Spinal cord (tissue), 9 donors: ENCODE measurements at regions not wholly inside any gene's neighbourhood (a gene's known extent, or its start where the extent isn't known, plus 50 kb on each side); places are given as distances from the start of the nearest gene placed in this dataset.

Experiments
- DNase-seq, 6 donors: peaks; one replicate each; pipeline versions ENCODE4 v3.0.0 to v3.0.0-alpha.2; 2013 to 2015; ENCODE audit warnings: low spot score in 6 of 6, low read depth in 4 of 6
- H3K27ac ChIP-seq: one replicate; pipeline ENCODE4 v1.5.1; 2013; ENCODE audit warnings: low read depth, low read length, control low read depth
- H3K27me3 ChIP-seq: one replicate; pipeline ENCODE4 v1.6.1; 2013; ENCODE audit warnings: low read length; ENCODE audit not compliant: control insufficient read depth, insufficient read depth
- H3K36me3 ChIP-seq: one replicate; pipeline ENCODE4 v1.6.1; 2013; ENCODE audit warnings: low read length; ENCODE audit not compliant: control insufficient read depth, insufficient read depth
- H3K4me1 ChIP-seq: one replicate; pipeline ENCODE4 v1.6.1; 2013; ENCODE audit warnings: low read length; ENCODE audit not compliant: control insufficient read depth, insufficient read depth
- H3K4me3 ChIP-seq: one replicate; pipeline ENCODE4 v1.5.1; 2013; ENCODE audit warnings: low read depth, low read length, control low read depth
- H3K9me3 ChIP-seq: one replicate; pipeline ENCODE4 v1.6.1; 2013; ENCODE audit warnings: low read length; ENCODE audit not compliant: control insufficient read depth, insufficient read depth
- WGBS: methylation state at CpG from one replicate; pipeline ENCODE4 v1.1.5; 2013; ENCODE audit warnings: missing lambda C conversion rate; ENCODE audit not compliant: insufficient coverage; 5-methylcytosine and 5-hydroxymethylcytosine counted together
- donor health status: healthy.

GRCh38 chrX:2628751-2629315, 62.3 kb upstream of the CD99 start:
- WGBS: 74% methylated on average over 2 of the region's 2 CpGs

GRCh38 chrX:2627272-2627867, 63.7 kb upstream of the CD99 start:
- Histone ChIP-seq H3K27ac (no peak overlapping the region), H3K4me1 (no peaks in the 10 kb centered on the region), H3K27me3 (no peaks in the 10 kb centered on the region), H3K4me3 (no peak overlapping the region), H3K36me3 (peaks cover 6% of the 10 kb centered on the region), H3K9me3 (no peaks in the 10 kb centered on the region)
- 40% methylated on average over 3 of the region's 3 CpGs for WGBS
- peak in 2 of 6 donors; percentile 22 to 55 for DNase-seq

More at GRCh38 chrX:2628751-2629315, 62.3 kb upstream of the CD99 start:
- no peaks in the 10 kb centered on the region for H3K27me3 ChIP-seq
- no peaks in the 10 kb centered on the region for H3K4me1 ChIP-seq
- DNase-seq: no peak
- no peaks in the 10 kb centered on the region for H3K9me3 ChIP-seq
- H3K27ac ChIP-seq: no peak overlapping the region
- peaks cover 6% of the 10 kb centered on the region for H3K36me3 ChIP-seq
- no peak overlapping the region for H3K4me3 ChIP-seq

DNA sequence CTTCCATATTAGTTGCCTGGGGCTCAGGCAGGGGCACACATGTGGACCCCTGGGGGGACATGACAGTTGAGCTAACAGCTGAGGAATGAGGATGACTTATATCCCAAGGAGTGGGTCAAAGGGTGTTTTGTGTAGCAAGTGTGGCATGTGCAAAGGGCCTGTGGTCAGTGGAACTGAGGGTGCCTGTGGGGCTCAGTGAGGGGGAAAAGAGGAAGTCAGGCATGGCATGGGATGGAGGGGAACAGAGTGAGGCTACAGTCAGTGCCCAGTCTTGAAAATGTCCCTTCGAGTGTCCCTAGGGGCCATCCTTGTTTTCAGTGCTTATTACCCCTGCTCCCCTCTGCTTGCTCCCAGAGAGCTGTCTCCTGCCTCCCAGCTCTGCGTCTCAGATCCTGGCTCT, 64.3 kb upstream of the CD99 start:
- no peaks in the 10 kb centered on the region for H3K9me3 ChIP-seq
- no peaks in the 10 kb centered on the region for H3K4me1 ChIP-seq

DNA sequence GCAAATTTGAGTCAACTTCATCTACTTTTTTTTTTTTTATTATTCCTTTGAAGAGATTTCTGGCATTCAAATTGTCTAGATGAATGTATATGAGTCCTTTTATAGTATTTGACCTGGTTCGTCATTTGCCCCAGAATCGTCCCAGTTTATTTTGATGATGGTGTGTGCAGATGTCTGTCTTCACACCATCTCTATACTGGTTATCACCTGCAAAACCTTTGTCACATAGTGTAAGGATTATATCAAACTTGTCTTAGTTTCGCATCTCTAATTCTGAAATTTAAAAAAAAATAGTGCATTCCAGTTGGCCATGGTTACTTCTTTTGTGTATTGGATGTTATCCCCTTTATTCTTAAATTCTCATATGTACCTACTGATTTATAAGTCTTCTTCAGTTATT, 70.5 kb upstream of the CD99 start:
- Histone ChIP-seq H3K4me1 (no peaks in the 10 kb centered on the region), H3K27ac (no peak overlapping the region), H3K36me3 (no peaks in the 10 kb centered on the region), H3K9me3 (no peaks in the 10 kb centered on the region), H3K4me3 (no peak overlapping the region), H3K27me3 (no peaks in the 10 kb centered on the region)
- WGBS: no CpG with 5 or more reads among the region's 3 CpGs
- no peak for DNase-seq

More for the DNA sequence above, 64.3 kb upstream of the CD99 start:
- H3K36me3 ChIP-seq: peaks cover 6% of the 10 kb centered on the region
- DNase-seq: no peak
- H3K27ac ChIP-seq: no peak overlapping the region
- H3K27me3 ChIP-seq: no peaks in the 10 kb centered on the region
- no peak overlapping the region for H3K4me3 ChIP-seq
- WGBS: 75% methylated on average over 2 of the region's 2 CpGs

GRCh38 chrX:2618516-2618915, 72.6 kb upstream of the CD99 start:
- Histone ChIP-seq H3K9me3 (no peaks in the 10 kb centered on the region), H3K4me1 (no peaks in the 10 kb centered on the region), H3K27me3 (no peaks in the 10 kb centered on the region), H3K36me3 (no peaks in the 10 kb centered on the region), H3K27ac (no peak overlapping the region), H3K4me3 (no peak overlapping the region)
- WGBS: no CpG with 5 or more reads among the region's 4 CpGs
- no peak for DNase-seq

GRCh38 chrX:2614911-2615310, 76.2 kb upstream of the CD99 start:
- Histone ChIP-seq H3K4me3 (no peak overlapping the region), H3K27ac (no peak overlapping the region), H3K9me3 (no peaks in the 10 kb centered on the region), H3K36me3 (no peaks in the 10 kb centered on the region), H3K27me3 (peaks cover 2% of the 10 kb centered on the region), H3K4me1 (peaks cover 5% of the 10 kb centered on the region)
- DNase-seq: peak in 2 of 6 donors; percentile 28 to 44
- no CpG with 5 or more reads among the region's 3 CpGs for WGBS

DNA sequence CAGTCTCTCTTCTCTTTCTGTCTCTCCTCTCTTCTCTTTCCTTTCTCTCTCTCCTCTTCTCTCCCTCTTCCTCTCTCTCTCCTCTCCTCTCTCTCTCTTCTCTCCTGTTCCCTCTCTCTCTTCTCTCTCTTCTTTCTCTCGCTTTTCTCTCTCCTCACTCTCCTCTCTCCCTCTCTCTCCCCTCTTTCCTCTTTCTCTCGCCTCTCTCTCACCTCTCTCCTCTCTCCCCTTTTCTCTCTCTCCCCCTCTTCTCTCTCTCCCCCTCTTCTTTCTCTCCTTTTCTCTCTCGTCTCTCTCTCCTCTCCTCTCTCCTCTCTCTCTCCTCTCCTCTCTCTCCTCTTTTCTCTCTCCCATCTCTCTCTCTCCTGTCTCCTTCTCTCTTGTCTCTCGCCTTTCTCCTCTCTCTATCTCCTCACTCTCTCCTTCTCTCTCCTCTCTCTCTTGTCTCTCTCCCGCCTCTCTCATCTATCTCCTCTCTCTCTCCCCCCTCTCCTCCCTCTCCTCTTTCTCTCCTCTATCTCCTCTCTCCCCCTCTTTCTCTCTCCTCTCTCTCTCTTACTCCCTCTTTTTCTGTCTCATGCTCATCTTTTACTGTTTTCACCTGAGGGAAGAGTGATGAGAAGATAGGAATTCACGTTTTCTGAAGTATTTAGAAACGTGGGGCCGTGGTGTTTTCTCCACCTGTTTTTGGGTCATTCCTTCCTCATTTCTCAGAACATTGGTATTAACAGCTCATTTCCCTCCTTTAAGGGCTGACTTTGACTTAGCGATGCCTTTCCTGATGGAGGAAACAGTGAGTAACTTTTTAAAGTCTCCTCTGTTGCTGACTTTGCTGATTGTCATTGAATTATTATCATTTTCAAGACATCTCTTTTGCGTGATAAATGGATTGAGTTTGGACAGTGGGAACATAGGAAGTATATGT, 80.6 kb upstream of the CD99 start:
- H3K27ac ChIP-seq: no peak overlapping the region
- H3K4me3 ChIP-seq: no peak overlapping the region
- no peak for DNase-seq
- H3K27me3 ChIP-seq: peaks cover 8% of the 10 kb centered on the region
- peaks cover 15% of the 10 kb centered on the region for H3K4me1 ChIP-seq
- 18% methylated on average over 5 of the region's 10 CpGs for WGBS
- H3K9me3 ChIP-seq: no peaks in the 10 kb centered on the region
- no peaks in the 10 kb centered on the region for H3K36me3 ChIP-seq

DNA sequence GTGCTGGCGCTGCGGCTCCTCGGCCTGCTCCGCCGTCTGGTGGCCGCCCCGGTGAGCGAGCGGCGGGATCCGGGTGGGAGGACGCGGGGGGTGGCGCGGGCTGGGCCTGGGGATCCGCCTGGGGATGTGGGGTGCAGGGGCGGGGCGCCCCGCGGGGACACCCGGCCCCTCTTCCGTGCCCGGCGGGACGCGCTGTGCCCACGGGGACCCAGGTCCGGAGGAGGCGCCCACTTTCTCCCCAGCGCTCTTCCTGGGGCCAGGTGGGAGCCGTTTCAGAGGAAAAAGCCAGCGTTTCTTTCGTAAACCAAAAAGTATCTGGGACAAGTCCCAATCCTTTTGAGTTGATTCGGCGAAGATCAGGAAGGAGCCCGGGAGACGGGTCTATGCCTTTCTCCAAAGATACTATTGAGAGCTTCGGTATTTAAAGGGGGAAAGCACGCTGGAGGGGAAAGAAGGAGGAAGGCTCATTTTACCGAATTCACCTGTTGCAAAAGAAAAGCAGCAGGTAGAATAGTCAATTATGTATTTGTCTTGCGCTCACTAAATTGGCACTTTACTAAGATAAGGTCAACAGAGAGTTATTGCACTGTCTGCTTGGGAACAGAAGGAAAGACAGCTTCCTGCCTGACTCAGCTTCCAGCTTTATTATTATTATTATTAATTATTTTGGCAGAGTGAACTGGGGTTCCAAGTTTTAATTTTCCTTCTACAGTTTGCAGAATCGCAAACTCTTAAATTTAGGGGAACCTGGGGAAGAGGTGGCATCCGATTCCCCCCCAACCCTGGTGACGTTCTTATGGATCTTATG, 81.5 kb upstream of the CD99 start:
- WGBS: 0% methylated on average over 40 of the region's 44 CpGs
- no peaks in the 10 kb centered on the region for H3K9me3 ChIP-seq
- H3K36me3 ChIP-seq: no peaks in the 10 kb centered on the region
- H3K4me3 ChIP-seq: peak overlapping the region; percentile 28
- peaks cover 8% of the 10 kb centered on the region for H3K27me3 ChIP-seq
- H3K27ac ChIP-seq: no peak overlapping the region
- DNase-seq: peak in 1 of 6 donors; percentile 48
- H3K4me1 ChIP-seq: peaks cover 15% of the 10 kb centered on the region
